Muscle of arm (tissue), 1 donor: ENCODE measurements at regions not wholly inside any gene's neighbourhood (a gene's known extent, or its start where the extent isn't known, plus 50 kb on each side); places are given as distances from the start of the nearest gene placed in this dataset.

Experiments used
- DNase-seq: peaks from one replicate; pipeline ENCODE4 v3.0.0-alpha.2; 2013

- DNase-seq, result no peak
Measured at GRCh38 chr3:159534496-159534895, 454.1 kb upstream of the IL12A start.

GRCh38 chr3:159536876-159537275 is 451.8 kb upstream of the IL12A start:
- DNase-seq, result no peak

GRCh38 chr3:159538507-159538906 is 450.1 kb upstream of the IL12A start:
- DNase-seq, result no peak

GRCh38 chr3:159540882-159541495 is 447.6 kb upstream of the IL12A start:
- DNase-seq, result no peak

- no peak for DNase-seq
Measured at GRCh38 chr3:159548675-159549335, 439.8 kb upstream of the IL12A start.

- DNase-seq, result no peak
Measured at GRCh38 chr3:159555205-159555604, 433.4 kb upstream of the IL12A start.

GRCh38 chr3:159559771-159560170 is 428.9 kb upstream of the IL12A start:
- DNase-seq, result no peak

- DNase-seq, result no peak
Measured at GRCh38 chr3:159560214-159560979, 428.2 kb upstream of the IL12A start.

- DNase-seq, result no peak
Measured at GRCh38 chr3:159565313-159565712, 423.3 kb upstream of the IL12A start.

GRCh38 chr3:159583662-159584061 is 405.0 kb upstream of the IL12A start:
- no peak for DNase-seq

- no peak for DNase-seq
Measured at GRCh38 chr3:159584421-159584820, 404.2 kb upstream of the IL12A start.

- no peak for DNase-seq
Measured at GRCh38 chr3:159586571-159587202, 401.9 kb upstream of the IL12A start.

- DNase-seq, result peak; percentile 5
Measured at GRCh38 chr3:159593927-159594605, 394.6 kb upstream of the IL12A start.

- no peak for DNase-seq
Measured at GRCh38 chr3:159600291-159600690, 388.3 kb upstream of the IL12A start.

GRCh38 chr3:159604151-159604581 is 384.5 kb upstream of the IL12A start:
- no peak for DNase-seq

GRCh38 chr3:159605101-159605500 is 383.5 kb upstream of the IL12A start:
- no peak for DNase-seq

- DNase-seq, result no peak
Measured at GRCh38 chr3:159605776-159606175, 382.9 kb upstream of the IL12A start.

- DNase-seq, result no peak
Measured at GRCh38 chr3:159607856-159608255, 380.8 kb upstream of the IL12A start.

- no peak for DNase-seq
Measured at GRCh38 chr3:159608311-159608710, 380.3 kb upstream of the IL12A start.

- DNase-seq, result no peak
Measured at GRCh38 chr3:159609625-159610024, 379.0 kb upstream of the IL12A start.

- no peak for DNase-seq
Measured at GRCh38 chr3:159616234-159616825, 372.3 kb upstream of the IL12A start.
